ENCODE measurements at regions not wholly inside any gene's neighbourhood (a gene's known extent, or its start where the extent isn't known, plus 50 kb on each side); places are given as distances from the start of the nearest gene placed in this dataset.

- CTCF ChIA-PET: interaction anchor here (0.6 to 3.3 kb wide), 3 partner anchors 123 to 559 kb away, joined by 3 to 18 read pairs (median 3); no protein-coding TSS in a partner anchor
- H3K27ac ChIP-seq (ENCODE audit: extremely low read depth, low read depth, low read length): no peak overlapping the region
- H3K36me3 ChIP-seq (ENCODE audit: control insufficient read depth in 2 of 2, insufficient read depth in 1 of 2, low read length in 2 of 2): no peaks in the 10 kb centered on the region
- POLR2A ChIA-PET: interaction anchor here (0.6 kb wide), 1 partner anchor 10 kb away, joined by 4 read pairs; no protein-coding TSS in a partner anchor
- H3K4me1 ChIP-seq (ENCODE audit: control insufficient read depth, insufficient read depth, low read length): no peaks in the 10 kb centered on the region
- TF ChIP-seq ZNF366 (tag by site-specific recombination; conservative IDR thresholded peaks at IDR 0.05) (no peak), ZNF37A (tag by site-specific recombination; IDR thresholded peaks at IDR 0.05) (no peak), PBX3 (CRISPR knock-in tag; IDR thresholded peaks at IDR 0.05) (no peak), ZNF621 (tag by site-specific recombination; IDR thresholded peaks at IDR 0.05) (no peak), ZNF248 (tag by site-specific recombination; IDR thresholded peaks at IDR 0.05) (no peak), PRDM6 (tag by site-specific recombination; IDR thresholded peaks at IDR 0.05) (no peak), ZFP41 (tag by site-specific recombination; IDR thresholded peaks at IDR 0.05; ENCODE audit: borderline replicate concordance) (no peak), ZNF701 (tag by site-specific recombination; IDR thresholded peaks at IDR 0.05) (no peak), ZNF133 (tag by site-specific recombination; IDR thresholded peaks at IDR 0.05) (no peak), ZNF747 (tag by site-specific recombination; IDR thresholded peaks at IDR 0.05) (no peak)
- no peaks in the 10 kb centered on the region for H3K9me3 ChIP-seq (ENCODE audit: control insufficient read depth, insufficient read depth, low read depth, low read length)
- H3K4me3 ChIP-seq (ENCODE audit: low read depth, low read length): no peak overlapping the region
These were observed 58.2 kb upstream of the DMRTB1 start for GRCh38 chr1:53400761-53401674.

GRCh38 chr1:53401813-53402745 lies 57.1 kb upstream of the DMRTB1 start:
- no peaks in the 10 kb centered on the region for H3K9me3 ChIP-seq (ENCODE audit: control insufficient read depth, insufficient read depth, low read depth, low read length)
- H3K36me3 ChIP-seq (ENCODE audit: control insufficient read depth in 2 of 2, insufficient read depth in 1 of 2, low read length in 2 of 2): no peaks in the 10 kb centered on the region
- no peak overlapping the region for H3K27ac ChIP-seq (ENCODE audit: extremely low read depth, low read depth, low read length)
- H3K4me3 ChIP-seq (ENCODE audit: low read depth, low read length): no peak overlapping the region
- POLR2A ChIA-PET: no interaction called here
- CTCF ChIA-PET: interaction anchor here (0.6 to 3.8 kb wide), 4 partner anchors 9 to 448 kb away, joined by 3 to 18 read pairs (median 10); no protein-coding TSS in a partner anchor
- TF ChIP-seq ZNF138 (tag by site-specific recombination; IDR thresholded peaks at IDR 0.05; ENCODE audit: borderline replicate concordance) (no peak), GLI4 (tag by site-specific recombination; IDR thresholded peaks at IDR 0.05) (no peak), GLIS2 (tag by site-specific recombination; IDR thresholded peaks at IDR 0.05) (no peak), KLF1 (tag by site-specific recombination; IDR thresholded peaks at IDR 0.05) (no peak), KLF17 (tag by site-specific recombination; IDR thresholded peaks at IDR 0.05) (no peak), KLF9 (tag by site-specific recombination; IDR thresholded peaks at IDR 0.05; ENCODE audit: low read depth) (no peak), GLI2 (tag by site-specific recombination; IDR thresholded peaks at IDR 0.05; ENCODE audit: borderline replicate concordance, low read depth) (no peak), TRIM28 (IDR thresholded peaks at IDR 0.05; ENCODE audit: borderline replicate concordance, low read length) (no peak), CTCF (tag by site-specific recombination; IDR thresholded peaks at IDR 0.05) (no peak), ZNF114 (tag by site-specific recombination; IDR thresholded peaks at IDR 0.05) (no peak), ZNF449 (tag by site-specific recombination; IDR thresholded peaks at IDR 0.05) (no peak), ZNF785 (tag by site-specific recombination; IDR thresholded peaks at IDR 0.05) (no peak), ZBTB1 (tag by site-specific recombination; IDR thresholded peaks at IDR 0.05) (no peak), ZNF670 (tag by site-specific recombination; IDR thresholded peaks at IDR 0.05; ENCODE audit: low read depth) (no peak)
- no peaks in the 10 kb centered on the region for H3K4me1 ChIP-seq (ENCODE audit: control insufficient read depth, insufficient read depth, low read length)
